ENCODE measurements at regions not wholly inside any gene's neighbourhood (a gene's known extent, or its start where the extent isn't known, plus 50 kb on each side); places are given as distances from the start of the nearest gene placed in this dataset.

DNA sequence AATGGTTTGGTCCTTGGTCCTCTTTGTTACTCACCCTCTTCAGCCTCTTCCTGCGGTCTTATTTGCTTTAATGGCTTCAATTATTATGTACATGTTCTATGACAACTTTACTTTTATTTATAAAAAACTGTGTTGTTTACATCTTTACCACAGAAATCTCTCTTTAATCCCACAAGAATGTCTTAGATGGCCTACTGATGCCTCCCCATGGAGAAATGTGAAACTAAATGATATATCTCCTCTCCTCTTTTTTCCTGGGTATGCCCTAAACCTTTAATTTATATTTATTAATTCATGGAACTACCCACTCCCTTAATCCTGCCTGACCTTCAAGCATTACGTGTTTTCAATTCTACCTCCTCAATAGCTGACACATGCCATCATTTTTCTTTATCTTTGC lies 573.2 kb downstream of the CENPC start:
- Histone ChIP-seq H3K9me1 (ENCODE audit: control insufficient read depth, extremely low read depth, insufficient read depth, low read length) (no peaks in the 10 kb centered on the region), H3K27me3 (ENCODE audit: control insufficient read depth, extremely low read depth, insufficient read depth, low read length) (no peaks in the 10 kb centered on the region), H3K4me1 (ENCODE audit: control insufficient read depth, extremely low read depth, insufficient read depth, low read length) (no peaks in the 10 kb centered on the region), H3K4me3 (ENCODE audit: control insufficient read depth in 2 of 3, extremely low read depth in 1 of 3, insufficient read depth in 2 of 3, low read depth in 1 of 3, low read length in 3 of 3) (no peak overlapping the region), H4K20me1 (ENCODE audit: control insufficient read depth, extremely low read depth, insufficient read depth, low read length) (no peaks in the 10 kb centered on the region), H2AFZ (ENCODE audit: control insufficient read depth, low read length) (no peak overlapping the region), H3K4me2 (ENCODE audit: control insufficient read depth, extremely low read depth, insufficient read depth, low read depth, low read length) (no peak overlapping the region), H3K79me2 (ENCODE audit: control insufficient read depth, insufficient read depth, low read length) (no peaks in the 10 kb centered on the region), H3K9ac (ENCODE audit: control insufficient read depth, extremely low read depth, insufficient read depth, low read length) (no peak overlapping the region), H3K9me3 (ENCODE audit: control insufficient read depth, low read depth, low read length) (no peaks in the 10 kb centered on the region), H3K36me3 (ENCODE audit: control insufficient read depth in 2 of 2, extremely low read depth in 1 of 2, insufficient read depth in 2 of 2, low read length in 2 of 2) (no peaks in the 10 kb centered on the region), H3K27ac (ENCODE audit: control insufficient read depth, insufficient read depth, low read length) (no peak overlapping the region)
- TF ChIP-seq, protein P1, sequence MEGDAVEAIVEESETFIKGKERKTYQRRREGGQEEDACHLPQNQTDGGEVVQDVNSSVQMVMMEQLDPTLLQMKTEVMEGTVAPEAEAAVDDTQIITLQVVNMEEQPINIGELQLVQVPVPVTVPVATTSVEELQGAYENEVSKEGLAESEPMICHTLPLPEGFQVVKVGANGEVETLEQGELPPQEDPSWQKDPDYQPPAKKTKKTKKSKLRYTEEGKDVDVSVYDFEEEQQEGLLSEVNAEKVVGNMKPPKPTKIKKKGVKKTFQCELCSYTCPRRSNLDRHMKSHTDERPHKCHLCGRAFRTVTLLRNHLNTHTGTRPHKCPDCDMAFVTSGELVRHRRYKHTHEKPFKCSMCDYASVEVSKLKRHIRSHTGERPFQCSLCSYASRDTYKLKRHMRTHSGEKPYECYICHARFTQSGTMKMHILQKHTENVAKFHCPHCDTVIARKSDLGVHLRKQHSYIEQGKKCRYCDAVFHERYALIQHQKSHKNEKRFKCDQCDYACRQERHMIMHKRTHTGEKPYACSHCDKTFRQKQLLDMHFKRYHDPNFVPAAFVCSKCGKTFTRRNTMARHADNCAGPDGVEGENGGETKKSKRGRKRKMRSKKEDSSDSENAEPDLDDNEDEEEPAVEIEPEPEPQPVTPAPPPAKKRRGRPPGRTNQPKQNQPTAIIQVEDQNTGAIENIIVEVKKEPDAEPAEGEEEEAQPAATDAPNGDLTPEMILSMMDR (optimal IDR thresholded peaks at IDR 0.05 in 1 of 3, IDR thresholded peaks at IDR 0.05 in 1 of 3, conservative IDR thresholded peaks at IDR 0.05 in 1 of 3; ENCODE audit: extremely low read depth in 1 of 3, insufficient read depth in 2 of 3, low read length in 3 of 3) = no peak
- no peak for TF ChIP-seq EZH2 (IDR thresholded peaks at IDR 0.05; ENCODE audit: low read length)
- dilution Hi-C loops (cut with MboI; ENCODE audit: extremely low pct_ligation_motif_present, low sequenced_read_pairs) = no loop called here
- DNase-seq (ENCODE audit: low read depth, low spot score) (no peak), FAIRE-seq (no peak)

DNA sequence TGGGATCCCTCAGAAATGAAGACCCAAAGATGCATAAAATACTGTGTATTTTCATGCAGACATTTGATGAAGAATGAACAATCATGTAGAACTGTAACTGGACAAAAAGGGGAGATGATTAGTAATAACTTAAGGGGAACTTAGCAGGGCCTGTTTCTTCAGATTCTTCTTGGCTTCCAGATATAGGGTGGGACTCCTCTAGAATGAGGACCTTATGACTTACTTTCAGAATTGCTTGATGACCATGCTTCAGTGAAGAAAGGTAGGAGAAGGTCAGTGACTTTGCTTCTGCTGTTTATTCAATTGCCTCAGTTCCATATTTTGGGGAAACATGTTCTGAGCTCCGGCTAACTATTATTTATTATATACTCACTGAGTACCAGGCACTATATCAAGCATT lies 580.8 kb downstream of the CENPC start:
- no peaks in the 10 kb centered on the region for H4K20me1 ChIP-seq (ENCODE audit: control insufficient read depth, extremely low read depth, insufficient read depth, low read length)
- TF ChIP-seq EZH2 (IDR thresholded peaks at IDR 0.05; ENCODE audit: low read length) = no peak
- TF ChIP-seq, protein P1 (optimal IDR thresholded peaks at IDR 0.05 in 1 of 3, IDR thresholded peaks at IDR 0.05 in 1 of 3, conservative IDR thresholded peaks at IDR 0.05 in 1 of 3; ENCODE audit: extremely low read depth in 1 of 3, insufficient read depth in 2 of 3, low read length in 3 of 3) = no peak
- H3K9ac ChIP-seq (ENCODE audit: control insufficient read depth, extremely low read depth, insufficient read depth, low read length) = no peak overlapping the region
- H3K4me2 ChIP-seq (ENCODE audit: control insufficient read depth, extremely low read depth, insufficient read depth, low read depth, low read length) = no peak overlapping the region
- no peak overlapping the region for H3K27ac ChIP-seq (ENCODE audit: control insufficient read depth, insufficient read depth, low read length)
- no peak for DNase-seq (ENCODE audit: low read depth, low spot score)
- FAIRE-seq = no peak
- no peaks in the 10 kb centered on the region for H3K9me1 ChIP-seq (ENCODE audit: control insufficient read depth, extremely low read depth, insufficient read depth, low read length)
- H3K27me3 ChIP-seq (ENCODE audit: control insufficient read depth, extremely low read depth, insufficient read depth, low read length) = no peaks in the 10 kb centered on the region
- H3K36me3 ChIP-seq (ENCODE audit: control insufficient read depth in 2 of 2, extremely low read depth in 1 of 2, insufficient read depth in 2 of 2, low read length in 2 of 2) = no peaks in the 10 kb centered on the region
- dilution Hi-C loops (cut with MboI; ENCODE audit: extremely low pct_ligation_motif_present, low sequenced_read_pairs) = no loop called here
- no peak overlapping the region for H2AFZ ChIP-seq (ENCODE audit: control insufficient read depth, low read length)
- H3K79me2 ChIP-seq (ENCODE audit: control insufficient read depth, insufficient read depth, low read length) = no peaks in the 10 kb centered on the region
- H3K4me3 ChIP-seq (ENCODE audit: control insufficient read depth in 2 of 3, extremely low read depth in 1 of 3, insufficient read depth in 2 of 3, low read depth in 1 of 3, low read length in 3 of 3) = no peak overlapping the region
- H3K4me1 ChIP-seq (ENCODE audit: control insufficient read depth, extremely low read depth, insufficient read depth, low read length) = no peaks in the 10 kb centered on the region
- no peaks in the 10 kb centered on the region for H3K9me3 ChIP-seq (ENCODE audit: control insufficient read depth, low read depth, low read length)

Data from keratinocyte (primary cell).